Astrocyte (in vitro differentiated cells and primary cell): ENCODE measurements at regions not wholly inside any gene's neighbourhood (a gene's known extent, or its start where the extent isn't known, plus 50 kb on each side); places are given as distances from the start of the nearest gene placed in this dataset.

Experiments used
- DNase-seq: peaks from one replicate; pipeline ENCODE4 v3.0.0-alpha.2; 2010; ENCODE audit warnings: low read depth
- FAIRE-seq: peaks from 2 replicates; lab custom pipeline; 2011; peaks lifted over from hg19 to GRCh38; lab: Jason Lieb, UNC
- H2AFZ ChIP-seq: 2 replicates; pipeline ENCODE4 v1.6.0; 2012; ENCODE audit warnings: low read depth, low read length, inconsistent platforms
- H3K27ac ChIP-seq: 2 replicates; pipeline ENCODE4 v1.5.1; 2011; ENCODE audit warnings: low read depth, low read length, inconsistent platforms
- H3K27me3 ChIP-seq: 2 replicates; pipeline ENCODE4 v1.6.0; 2011; ENCODE audit warnings: low read length, inconsistent platforms; ENCODE audit not compliant: insufficient read depth
- H3K36me3 ChIP-seq: 2 replicates; pipeline ENCODE4 v1.5.1; 2011; ENCODE audit warnings: low read length, inconsistent platforms; ENCODE audit not compliant: insufficient read depth
- H3K4me1 ChIP-seq: 2 replicates; pipeline ENCODE4 v1.5.1; 2011; ENCODE audit warnings: low read length, inconsistent platforms; ENCODE audit not compliant: insufficient read depth
- H3K4me2 ChIP-seq: 2 replicates; pipeline ENCODE4 v1.6.0; 2012; ENCODE audit warnings: low read length, inconsistent platforms
- H3K4me3 ChIP-seq: 2 replicates; pipeline ENCODE4 v1.5.1; 2011; ENCODE audit warnings: low read depth, mild to moderate bottlenecking, low read length, inconsistent platforms; ENCODE audit not compliant: insufficient read depth
- H3K79me2 ChIP-seq: 2 replicates; pipeline ENCODE4 v1.6.0; 2012; ENCODE audit warnings: mild to moderate bottlenecking, low read length, inconsistent platforms; ENCODE audit not compliant: insufficient read depth
- H3K9ac ChIP-seq: 2 replicates; pipeline ENCODE4 v1.6.0; 2012; ENCODE audit warnings: mild to moderate bottlenecking, low read length, inconsistent platforms
- H3K9me3 ChIP-seq: 2 replicates; pipeline ENCODE4 v1.5.1; 2012; ENCODE audit warnings: low read depth, mild to moderate bottlenecking, low read length, inconsistent platforms; ENCODE audit not compliant: insufficient read depth
- H4K20me1 ChIP-seq: 2 replicates; pipeline ENCODE4 v1.6.0; 2012; ENCODE audit warnings: low read length, inconsistent platforms; ENCODE audit not compliant: insufficient read depth
- H3K27ac Mint-ChIP-seq: one replicate; pipeline ENCODE4 v1.8.0; 2021; ENCODE audit warnings: mild to moderate bottlenecking, mixed read lengths; ENCODE audit not compliant: unreplicated experiment
- H3K27me3 Mint-ChIP-seq: one replicate; pipeline ENCODE4 v1.8.0; 2021; ENCODE audit warnings: low read depth, mixed read lengths; ENCODE audit not compliant: unreplicated experiment
- H3K36me3 Mint-ChIP-seq: one replicate; pipeline ENCODE4 v1.8.0; 2021; ENCODE audit warnings: low read depth, mixed read lengths; ENCODE audit not compliant: unreplicated experiment
- H3K4me1 Mint-ChIP-seq: one replicate; pipeline ENCODE4 v1.8.0; 2021; ENCODE audit warnings: low read depth, mixed read lengths; ENCODE audit not compliant: unreplicated experiment
- H3K4me3 Mint-ChIP-seq: one replicate; pipeline ENCODE4 v1.8.0; 2021; ENCODE audit warnings: mild to moderate bottlenecking, moderate library complexity, mixed read lengths; ENCODE audit not compliant: unreplicated experiment
- H3K9me3 Mint-ChIP-seq: one replicate; pipeline ENCODE4 v1.8.0; 2021; ENCODE audit warnings: mild to moderate bottlenecking, mixed read lengths; ENCODE audit not compliant: unreplicated experiment
- CTCF ChIP-seq: IDR thresholded peaks from 2 replicates; pipeline ENCODE4 v1.5.1; 2011; ENCODE audit warnings: low read depth, mild to moderate bottlenecking, inconsistent platforms, low read length, moderate library complexity; ENCODE audit not compliant: insufficient read depth
- EZH2 ChIP-seq: IDR thresholded peaks from 2 replicates; pipeline ENCODE4 v1.6.1; 2012; ENCODE audit warnings: mild to moderate bottlenecking, low read length, inconsistent platforms; ENCODE audit not compliant: insufficient read depth

DNA sequence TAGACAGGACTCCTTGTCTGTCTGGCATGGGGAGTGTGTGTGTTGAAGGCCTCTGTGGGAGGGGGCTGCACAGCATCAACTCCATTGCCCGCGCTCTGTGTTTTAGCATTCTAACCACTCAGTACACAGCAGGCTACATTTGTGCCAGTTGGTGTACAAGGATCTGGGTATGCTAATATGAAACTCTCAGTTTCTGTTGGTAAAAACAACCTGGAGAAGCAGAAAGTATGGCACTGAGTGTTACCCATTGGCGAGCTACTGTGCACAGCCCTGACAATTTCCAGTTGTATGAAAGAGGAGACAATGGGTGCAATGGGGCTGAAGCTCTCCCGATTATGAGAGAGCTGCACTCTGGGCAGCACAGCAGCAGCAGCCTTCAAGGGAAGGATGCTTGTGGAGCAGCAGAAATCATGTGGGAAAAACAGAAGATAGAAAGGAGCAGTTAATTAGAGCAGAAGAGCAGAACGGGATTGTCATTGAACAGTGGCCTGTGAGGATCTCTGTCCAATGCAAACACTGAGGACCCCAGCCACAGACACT, 443.6 kb downstream of the CBLN2 start:
- FAIRE-seq, result no peak
- Mint-ChIP-seq H3K9me3 (peaks cover 4% of the 10 kb centered on the region), H3K27me3 (no peaks in the 10 kb centered on the region), H3K36me3 (no peaks in the 10 kb centered on the region), H3K4me3 (no peak overlapping the region), H3K4me1 (no peaks in the 10 kb centered on the region), H3K27ac (no peak overlapping the region)
- DNase-seq, result no peak
- no peaks in the 10 kb centered on the region for H3K4me1 ChIP-seq
- TF ChIP-seq CTCF, result no peak
- no peak for TF ChIP-seq EZH2
- H3K4me2 ChIP-seq, result no peak overlapping the region
- H3K9ac ChIP-seq, result no peak overlapping the region
- H3K36me3 ChIP-seq, result no peaks in the 10 kb centered on the region
- H2AFZ ChIP-seq, result no peak overlapping the region
- no peak overlapping the region for H3K27ac ChIP-seq
- no peak overlapping the region for H3K4me3 ChIP-seq
- no peaks in the 10 kb centered on the region for H4K20me1 ChIP-seq
- no peaks in the 10 kb centered on the region for H3K79me2 ChIP-seq
- no peaks in the 10 kb centered on the region for H3K9me3 ChIP-seq
- H3K27me3 ChIP-seq, result no peaks in the 10 kb centered on the region

GRCh38 chr18:72091369-72091768, 452.8 kb downstream of the CBLN2 start:
- no peak overlapping the region for H3K27ac ChIP-seq
- no peaks in the 10 kb centered on the region for H3K36me3 Mint-ChIP-seq
- H3K9me3 ChIP-seq, result no peaks in the 10 kb centered on the region
- no peaks in the 10 kb centered on the region for H3K79me2 ChIP-seq
- H4K20me1 ChIP-seq, result no peaks in the 10 kb centered on the region
- H3K36me3 ChIP-seq, result no peaks in the 10 kb centered on the region
- no peak overlapping the region for H3K4me3 Mint-ChIP-seq
- no peak overlapping the region for H3K9ac ChIP-seq
- no peaks in the 10 kb centered on the region for H3K27me3 ChIP-seq
- no peak overlapping the region for H2AFZ ChIP-seq
- no peaks in the 10 kb centered on the region for H3K27me3 Mint-ChIP-seq
- TF ChIP-seq EZH2 (no peak), CTCF (no peak)
- H3K4me1 Mint-ChIP-seq, result no peaks in the 10 kb centered on the region
- H3K4me2 ChIP-seq, result no peak overlapping the region
- no peak for FAIRE-seq
- H3K9me3 Mint-ChIP-seq, result peaks cover 4% of the 10 kb centered on the region
- no peak overlapping the region for H3K4me3 ChIP-seq
- DNase-seq, result no peak
- H3K4me1 ChIP-seq, result no peaks in the 10 kb centered on the region
- H3K27ac Mint-ChIP-seq, result no peak overlapping the region

DNA sequence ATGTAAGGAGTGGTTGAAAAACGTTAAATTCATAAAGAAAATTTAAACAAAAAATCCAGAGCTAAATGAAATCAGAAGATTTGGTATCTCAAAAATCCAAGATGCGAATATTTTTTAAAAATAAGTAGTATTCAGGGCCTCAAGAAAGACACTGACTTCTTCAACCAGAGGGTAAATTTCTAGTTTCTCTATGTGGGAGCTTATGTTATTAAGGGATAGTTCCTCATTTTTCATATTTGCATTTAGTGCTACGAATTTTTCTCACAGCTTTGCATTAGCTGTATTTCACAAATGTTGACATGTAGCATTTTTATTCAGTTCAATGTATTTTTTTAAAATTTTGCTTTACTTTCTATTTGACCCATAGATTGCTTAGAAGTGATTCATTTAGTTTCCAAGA, 454.7 kb downstream of the CBLN2 start:
- H3K27me3 Mint-ChIP-seq, result no peaks in the 10 kb centered on the region
- TF ChIP-seq EZH2 (no peak), CTCF (no peak)
- H3K36me3 Mint-ChIP-seq, result no peaks in the 10 kb centered on the region
- no peak overlapping the region for H3K4me3 Mint-ChIP-seq
- Histone ChIP-seq H3K4me1 (no peaks in the 10 kb centered on the region), H3K4me2 (no peak overlapping the region), H3K9ac (no peak overlapping the region), H4K20me1 (no peaks in the 10 kb centered on the region), H3K27me3 (peaks cover 2% of the 10 kb centered on the region), H3K27ac (no peak overlapping the region), H3K4me3 (no peak overlapping the region), H3K9me3 (no peaks in the 10 kb centered on the region), H2AFZ (no peak overlapping the region), H3K36me3 (no peaks in the 10 kb centered on the region), H3K79me2 (no peaks in the 10 kb centered on the region)
- H3K27ac Mint-ChIP-seq, result no peak overlapping the region
- H3K9me3 Mint-ChIP-seq, result peaks cover 5% of the 10 kb centered on the region
- no peaks in the 10 kb centered on the region for H3K4me1 Mint-ChIP-seq
- DNase-seq (no peak), FAIRE-seq (no peak)
